ENCODE measurements at regions not wholly inside any gene's neighbourhood (a gene's known extent, or its start where the extent isn't known, plus 50 kb on each side); places are given as distances from the start of the nearest gene placed in this dataset.

DNA sequence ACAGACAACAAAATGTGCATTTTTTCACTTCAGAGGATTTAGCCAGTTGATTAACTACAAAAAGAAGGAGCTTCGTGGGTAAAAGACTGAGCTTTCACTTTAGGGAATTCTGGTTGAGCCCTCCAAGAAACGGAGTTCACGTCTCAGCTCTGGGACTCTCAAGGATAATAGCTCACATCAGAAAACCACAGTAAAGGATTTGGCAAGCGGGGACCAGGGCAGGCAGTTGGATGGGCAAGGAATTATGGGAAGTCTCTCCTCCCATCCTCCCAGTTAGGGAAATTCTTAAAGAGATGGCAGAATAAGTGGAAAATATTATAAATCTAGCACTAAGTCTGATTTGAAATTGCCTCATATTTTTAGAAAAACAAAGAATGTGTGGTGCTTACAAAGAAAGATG, 188.3 kb upstream of the EOMES start:
- no peak for TF ChIP-seq EZH2 (IDR thresholded peaks at IDR 0.05; ENCODE audit: low read length)
- TF ChIP-seq, protein P1, sequence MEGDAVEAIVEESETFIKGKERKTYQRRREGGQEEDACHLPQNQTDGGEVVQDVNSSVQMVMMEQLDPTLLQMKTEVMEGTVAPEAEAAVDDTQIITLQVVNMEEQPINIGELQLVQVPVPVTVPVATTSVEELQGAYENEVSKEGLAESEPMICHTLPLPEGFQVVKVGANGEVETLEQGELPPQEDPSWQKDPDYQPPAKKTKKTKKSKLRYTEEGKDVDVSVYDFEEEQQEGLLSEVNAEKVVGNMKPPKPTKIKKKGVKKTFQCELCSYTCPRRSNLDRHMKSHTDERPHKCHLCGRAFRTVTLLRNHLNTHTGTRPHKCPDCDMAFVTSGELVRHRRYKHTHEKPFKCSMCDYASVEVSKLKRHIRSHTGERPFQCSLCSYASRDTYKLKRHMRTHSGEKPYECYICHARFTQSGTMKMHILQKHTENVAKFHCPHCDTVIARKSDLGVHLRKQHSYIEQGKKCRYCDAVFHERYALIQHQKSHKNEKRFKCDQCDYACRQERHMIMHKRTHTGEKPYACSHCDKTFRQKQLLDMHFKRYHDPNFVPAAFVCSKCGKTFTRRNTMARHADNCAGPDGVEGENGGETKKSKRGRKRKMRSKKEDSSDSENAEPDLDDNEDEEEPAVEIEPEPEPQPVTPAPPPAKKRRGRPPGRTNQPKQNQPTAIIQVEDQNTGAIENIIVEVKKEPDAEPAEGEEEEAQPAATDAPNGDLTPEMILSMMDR (optimal IDR thresholded peaks at IDR 0.05 in 1 of 3, IDR thresholded peaks at IDR 0.05 in 1 of 3, conservative IDR thresholded peaks at IDR 0.05 in 1 of 3; ENCODE audit: extremely low read depth in 1 of 3, insufficient read depth in 2 of 3, low read length in 3 of 3) = no peak

All from keratinocyte (primary cell).